Smooth muscle cell (in vitro differentiated cells): ENCODE measurements at regions not wholly inside any gene's neighbourhood (a gene's known extent, or its start where the extent isn't known, plus 50 kb on each side); places are given as distances from the start of the nearest gene placed in this dataset.

Source experiments
- DNase-seq: peaks from one replicate; lab custom pipeline; 2025; ENCODE audit not compliant: unreplicated experiment; lab: John Stamatoyannopoulos, UW
- H2AFZ ChIP-seq: fragments of 200-600 bp; sonication (generic); 2 replicates; pipeline ENCODE4 v1.6.0; 2016; ENCODE audit warnings: antibody characterized with exemption, low read depth, mild to moderate bottlenecking
- H3F3A ChIP-seq: fragments of 200-600 bp; sonication (generic); 2 replicates; pipeline ENCODE4 v1.6.0; 2017; ENCODE audit warnings: antibody characterized with exemption, low read depth
- H3K27ac ChIP-seq: fragments of 200-600 bp; sonication (generic); 2 replicates; pipeline ENCODE4 v1.5.1; 2016; ENCODE audit warnings: low read depth, mild to moderate bottlenecking
- H3K27me3 ChIP-seq: fragments of 200-600 bp; sonication (generic); 2 replicates; pipeline ENCODE4 v1.6.1; 2016; ENCODE audit warnings: low read depth, mild to moderate bottlenecking
- H3K36me3 ChIP-seq: fragments of 200-600 bp; sonication (generic); 2 replicates; pipeline ENCODE4 v1.5.1; 2016; ENCODE audit warnings: low read depth
- H3K4me1 ChIP-seq: fragments of 200-600 bp; sonication (generic); 2 replicates; pipeline ENCODE4 v1.5.1; 2016; ENCODE audit warnings: low read depth
- H3K4me2 ChIP-seq: fragments of 200-600 bp; sonication (generic); 2 replicates; pipeline ENCODE4 v1.6.0; 2016; ENCODE audit warnings: mild to moderate bottlenecking
- H3K4me3 ChIP-seq: fragments of 200-600 bp; sonication (generic); 2 replicates; pipeline ENCODE4 v1.5.1; 2016; ENCODE audit warnings: mild to moderate bottlenecking
- H3K79me2 ChIP-seq: fragments of 200-600 bp; sonication (generic); 2 replicates; pipeline ENCODE4 v1.6.0; 2016; ENCODE audit warnings: low read depth, mild to moderate bottlenecking
- H3K9ac ChIP-seq: fragments of 200-600 bp; sonication (generic); 2 replicates; pipeline ENCODE4 v1.6.0; 2016; ENCODE audit warnings: low read depth
- H3K9me3 ChIP-seq: fragments of 200-600 bp; sonication (generic); replicated peaks from 2 replicates; pipeline ENCODE4 v1.5.1; 2016; ENCODE audit warnings: low read depth
- H4K20me1 ChIP-seq: fragments of 200-600 bp; sonication (generic); 2 replicates; pipeline ENCODE4 v1.6.0; 2016; ENCODE audit warnings: low read depth
- CTCF ChIP-seq: fragments of 200-600 bp; sonication (generic); IDR thresholded peaks from 2 replicates; pipeline ENCODE4 v1.5.1; 2017; ENCODE audit warnings: borderline replicate concordance, mild to moderate bottlenecking, antibody characterized with exemption; ENCODE audit not compliant: insufficient read depth, poor library complexity, severe bottlenecking
- WGBS: methylation state at CpG from one replicate; pipeline ENCODE4 v1.1.7; 2016; ENCODE audit warnings: low lambda C conversion rate; 5-methylcytosine and 5-hydroxymethylcytosine counted together

- Histone ChIP-seq H3K9ac (no peak overlapping the region), H3K27me3 (no peaks in the 10 kb centered on the region), H3K27ac (no peak overlapping the region), H3K4me2 (no peak overlapping the region), H3K79me2 (no peaks in the 10 kb centered on the region), H3K4me1 (no peaks in the 10 kb centered on the region), H4K20me1 (no peaks in the 10 kb centered on the region), H3K4me3 (no peak overlapping the region), H2AFZ (no peak overlapping the region), H3F3A (no peaks in the 10 kb centered on the region), H3K36me3 (no peaks in the 10 kb centered on the region), H3K9me3 (no peaks in the 10 kb centered on the region)
- no peak for TF ChIP-seq CTCF
- no peak for DNase-seq
Measured at GRCh38 chr4:187576751-187577150, 418.8 kb upstream of the ZFP42 start.

- no peaks in the 10 kb centered on the region for H3F3A ChIP-seq
- H3K4me3 ChIP-seq, result no peak overlapping the region
- no peaks in the 10 kb centered on the region for H3K36me3 ChIP-seq
- no peak overlapping the region for H3K9ac ChIP-seq
- H4K20me1 ChIP-seq, result no peaks in the 10 kb centered on the region
- no peaks in the 10 kb centered on the region for H3K9me3 ChIP-seq
- WGBS, result 82% methylated on average over 6 of the region's 6 CpGs
- no peak for DNase-seq
- no peak overlapping the region for H3K27ac ChIP-seq
- H3K4me2 ChIP-seq, result no peak overlapping the region
- H2AFZ ChIP-seq, result no peak overlapping the region
- no peaks in the 10 kb centered on the region for H3K27me3 ChIP-seq
- H3K4me1 ChIP-seq, result no peaks in the 10 kb centered on the region
- TF ChIP-seq CTCF, result no peak
- no peaks in the 10 kb centered on the region for H3K79me2 ChIP-seq
Measured at GRCh38 chr4:187577941-187578480, 417.6 kb upstream of the ZFP42 start.

DNA sequence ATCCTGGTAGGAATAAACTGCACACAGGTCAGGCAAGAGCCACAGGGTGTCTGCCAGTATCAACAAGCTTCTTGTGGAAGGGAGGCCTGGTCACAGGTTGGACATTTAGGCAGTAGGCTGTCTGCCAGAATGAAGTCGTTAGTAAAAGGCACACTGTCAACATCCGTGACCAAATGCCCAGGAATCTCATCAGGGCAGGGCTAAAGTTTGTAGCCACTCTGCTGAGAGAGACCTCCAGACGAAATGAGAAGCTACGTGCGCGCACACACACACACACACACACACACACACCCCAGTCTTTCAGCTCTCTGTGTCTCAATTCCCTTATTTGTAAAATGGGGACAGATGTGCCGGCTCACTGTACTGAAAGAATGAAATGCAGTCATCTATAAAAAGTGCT is 408.7 kb upstream of the ZFP42 start:
- H3F3A ChIP-seq, result no peaks in the 10 kb centered on the region

More for the DNA sequence above, 408.7 kb upstream of the ZFP42 start:
- Histone ChIP-seq H3K9me3 (no peaks in the 10 kb centered on the region), H3K79me2 (no peaks in the 10 kb centered on the region), H3K27ac (no peak overlapping the region), H3K4me3 (no peak overlapping the region), H2AFZ (no peak overlapping the region), H3K27me3 (no peaks in the 10 kb centered on the region), H3K4me1 (no peaks in the 10 kb centered on the region), H3K4me2 (no peak overlapping the region), H3K36me3 (no peaks in the 10 kb centered on the region), H3K9ac (no peak overlapping the region), H4K20me1 (no peaks in the 10 kb centered on the region)
- DNase-seq, result no peak
- no peak for TF ChIP-seq CTCF
- 82% methylated on average over 7 of the region's 7 CpGs for WGBS
